ENCODE measurements at regions not wholly inside any gene's neighbourhood (a gene's known extent, or its start where the extent isn't known, plus 50 kb on each side); places are given as distances from the start of the nearest gene placed in this dataset.

GRCh38 chr7:47028284-47028683, 553.6 kb downstream of the TNS3 start:
- DNase-seq (ENCODE audit: low read depth, low spot score) (no peak), ATAC-seq (no peak), FAIRE-seq (no peak)
- H3K4me1 ChIP-seq (ENCODE audit: control insufficient read depth, insufficient read depth, low read length), result no peaks in the 10 kb centered on the region
- 21% methylated on average over 3 of the region's 3 CpGs for WGBS (ENCODE audit: insufficient coverage, insufficient replicate concordance, low lambda C conversion rate, missing lambda C conversion rate)
- ChIA-PET POLR2A (interaction anchor here (0.6 kb wide), 1 partner anchor 135 kb away, joined by 3 read pairs; no protein-coding TSS in a partner anchor), CTCF (interaction anchor here (1.2 kb wide), 1 partner anchor 13 kb away, joined by 6 read pairs; no protein-coding TSS in a partner anchor), RAD21 (ENCODE audit: unreplicated experiment) (no interaction called here), SMC1A (ENCODE audit: uncharacterized antibody, unreplicated experiment) (no interaction called here)
- H3K9me3 ChIP-seq (replicated peaks; ENCODE audit: control insufficient read depth, insufficient read depth, low read length), result no peaks in the 10 kb centered on the region
- no TSS peak for BruUV-seq (replicated peaks)
- H2AFZ ChIP-seq (ENCODE audit: control insufficient read depth, low read depth, low read length), result no peak overlapping the region
- TF ChIP-seq MXI1 (IDR thresholded peaks at IDR 0.05; ENCODE audit: low read depth, low read length) (no peak), IRF3 (IDR thresholded peaks at IDR 0.05) (no peak), CBX5 (IDR thresholded peaks at IDR 0.05; ENCODE audit: low read depth) (no peak), IKZF2 (IDR thresholded peaks at IDR 0.05) (no peak), IKZF1 (conservative IDR thresholded peaks at IDR 0.05) (no peak), ZNF592 (IDR thresholded peaks at IDR 0.05) (no peak), RAD51 (IDR thresholded peaks at IDR 0.05) (no peak), NKRF (conservative IDR thresholded peaks at IDR 0.05) (no peak), GABPA (IDR thresholded peaks at IDR 0.05; ENCODE audit: low read depth) (no peak), RFX5 (IDR thresholded peaks at IDR 0.05; ENCODE audit: low read depth, low read length) (no peak)
- H3K36me3 ChIP-seq (ENCODE audit: control insufficient read depth in 2 of 2, insufficient read depth in 2 of 2, low read length in 1 of 2), result no peaks in the 10 kb centered on the region
- in situ Hi-C loops (cut with MboI), result no loop called here
- no peak overlapping the region for H3K4me2 ChIP-seq (ENCODE audit: control insufficient read depth, insufficient read depth)
- H3K27ac ChIP-seq (ENCODE audit: control insufficient read depth, insufficient read depth), result no peak overlapping the region
- H3K9ac ChIP-seq (ENCODE audit: control insufficient read depth, insufficient read depth, low read length), result no peak overlapping the region
- no peaks in the 10 kb centered on the region; a peak in 1 of 4 replicates for H3K27me3 ChIP-seq (replicated peaks in 1 of 2; ENCODE audit: control insufficient read depth in 2 of 2, insufficient read depth in 2 of 2, low read length in 1 of 2)
- intact Hi-C loops (cut with micrococcal nuclease; ENCODE audit: unreplicated experiment), result no loop called here
- no peaks in the 10 kb centered on the region for H3K79me2 ChIP-seq (ENCODE audit: control insufficient read depth, insufficient read depth, low read length)
- no peaks in the 10 kb centered on the region for H4K20me1 ChIP-seq (ENCODE audit: control insufficient read depth, insufficient read depth)
- no peak overlapping the region for H3K4me3 ChIP-seq
